GM18499 (cell line): ENCODE measurements at regions not wholly inside any gene's neighbourhood (a gene's known extent, or its start where the extent isn't known, plus 50 kb on each side); places are given as distances from the start of the nearest gene placed in this dataset.
"Not testable (repeated sequence)": the region's sequence is repeated elsewhere in the genome, so short reads cannot be mapped to it uniquely, and the experiment has no call there.

Experiments used
- ATAC-seq: cut with Tn5 transposase; IDR thresholded peaks from one replicate; pipeline ENCODE4 v1.9.1; 2021; ENCODE audit warnings: moderate number of reproducible peaks; ENCODE audit not compliant: insufficient read depth, unreplicated experiment

DNA sequence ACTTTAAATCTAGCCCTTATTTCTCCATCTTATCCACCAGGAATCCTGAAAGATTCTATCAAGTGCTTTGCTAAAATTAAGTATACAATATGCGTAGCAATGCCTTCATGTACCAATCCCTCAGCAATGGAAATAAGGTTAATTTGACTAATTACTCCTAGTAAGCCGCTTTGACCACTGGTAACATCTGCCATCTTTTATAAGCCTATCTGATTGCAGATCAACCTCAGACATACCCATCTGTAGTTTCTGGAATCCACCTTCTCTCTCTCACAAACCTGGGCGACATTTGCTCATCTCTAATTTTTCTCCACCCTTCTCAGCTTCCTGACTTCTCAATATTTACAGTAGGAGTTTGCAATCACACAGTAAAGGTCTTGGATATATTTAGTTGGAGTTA lies 138.8 kb upstream of the CRHR1 start:
- ATAC-seq, result no peak

DNA sequence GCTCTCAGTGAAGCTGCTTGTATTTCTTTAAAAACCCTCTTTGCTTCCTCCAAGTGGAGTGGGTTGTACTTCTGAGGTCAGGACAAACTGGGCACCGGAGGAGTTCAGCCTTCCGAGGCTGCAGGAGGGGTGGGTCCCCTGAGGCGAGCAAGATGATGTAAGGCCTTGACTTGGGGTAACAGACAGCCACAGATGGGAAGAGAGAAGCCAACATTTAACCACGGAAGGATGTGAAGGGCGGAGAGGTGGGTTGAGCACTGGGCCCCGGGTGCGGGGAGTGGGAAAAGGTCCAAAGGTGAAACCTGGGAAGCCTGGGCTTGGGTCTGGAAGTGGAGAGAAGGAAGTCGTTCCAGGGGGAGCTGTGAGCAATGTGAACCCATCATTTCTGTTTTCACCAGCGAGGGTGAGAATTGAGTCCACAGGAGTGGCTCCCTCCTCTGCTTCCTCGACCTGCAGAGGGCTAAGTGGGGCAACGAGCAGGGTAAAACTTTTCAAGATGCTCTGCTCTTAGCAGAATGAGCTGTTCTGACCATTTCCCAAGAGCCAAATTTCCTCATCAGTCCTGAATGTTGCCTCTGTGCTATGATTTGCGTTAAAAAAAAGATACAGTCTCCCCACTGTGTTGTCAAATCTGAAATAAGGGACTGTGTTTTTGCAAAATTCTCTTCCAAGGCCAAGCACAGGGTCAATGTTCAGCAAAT lies 137.7 kb upstream of the CRHR1 start:
- ATAC-seq, result no peak

DNA sequence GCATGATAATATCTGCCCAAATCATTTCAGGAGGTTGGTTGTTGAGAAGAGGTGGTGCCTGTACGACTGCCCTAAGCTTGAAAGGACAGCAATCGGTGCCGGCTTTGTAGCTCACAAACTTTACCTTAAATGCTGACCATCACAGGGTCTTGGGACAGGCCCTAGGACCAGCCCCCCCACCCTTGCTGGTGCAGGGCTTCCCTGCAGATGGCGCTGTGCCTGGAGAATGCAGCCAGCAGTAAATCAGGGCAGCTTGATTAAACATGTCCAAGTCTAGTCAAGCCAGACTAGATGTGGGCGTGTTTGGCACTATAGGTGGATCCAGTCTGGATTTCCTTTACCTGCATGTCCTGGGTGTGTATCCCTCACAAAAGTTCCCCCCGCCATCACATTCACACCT lies 135.5 kb upstream of the CRHR1 start:
- no peak for ATAC-seq

DNA sequence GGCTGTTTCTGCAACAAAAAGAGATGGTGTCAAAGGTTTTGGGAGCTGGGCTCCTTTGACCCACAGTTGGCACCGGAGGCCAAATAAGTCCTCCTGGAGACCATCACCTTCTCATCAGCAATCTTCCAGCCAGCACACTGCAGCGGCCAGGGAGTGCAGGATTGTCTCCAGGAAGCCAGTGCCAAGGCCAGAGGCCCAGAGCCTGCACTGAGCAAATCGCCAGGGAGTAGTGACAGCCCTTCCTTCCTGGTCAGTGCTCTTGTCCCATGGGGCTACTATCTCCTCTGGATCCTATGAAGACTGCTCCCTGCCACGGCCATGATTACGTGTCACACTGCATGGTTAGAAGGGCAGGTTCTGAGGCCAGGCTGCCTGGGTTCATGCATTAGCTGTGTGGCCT lies 134.3 kb upstream of the CRHR1 start:
- ATAC-seq, result no peak

- no peak for ATAC-seq
Measured at GRCh38 chr17:45650561-45650960, 133.6 kb upstream of the CRHR1 start.

GRCh38 chr17:45651145-45651709 lies 132.9 kb upstream of the CRHR1 start:
- no peak for ATAC-seq

- no peak for ATAC-seq
Measured at GRCh38 chr17:45653616-45654015, 130.5 kb upstream of the CRHR1 start.

DNA sequence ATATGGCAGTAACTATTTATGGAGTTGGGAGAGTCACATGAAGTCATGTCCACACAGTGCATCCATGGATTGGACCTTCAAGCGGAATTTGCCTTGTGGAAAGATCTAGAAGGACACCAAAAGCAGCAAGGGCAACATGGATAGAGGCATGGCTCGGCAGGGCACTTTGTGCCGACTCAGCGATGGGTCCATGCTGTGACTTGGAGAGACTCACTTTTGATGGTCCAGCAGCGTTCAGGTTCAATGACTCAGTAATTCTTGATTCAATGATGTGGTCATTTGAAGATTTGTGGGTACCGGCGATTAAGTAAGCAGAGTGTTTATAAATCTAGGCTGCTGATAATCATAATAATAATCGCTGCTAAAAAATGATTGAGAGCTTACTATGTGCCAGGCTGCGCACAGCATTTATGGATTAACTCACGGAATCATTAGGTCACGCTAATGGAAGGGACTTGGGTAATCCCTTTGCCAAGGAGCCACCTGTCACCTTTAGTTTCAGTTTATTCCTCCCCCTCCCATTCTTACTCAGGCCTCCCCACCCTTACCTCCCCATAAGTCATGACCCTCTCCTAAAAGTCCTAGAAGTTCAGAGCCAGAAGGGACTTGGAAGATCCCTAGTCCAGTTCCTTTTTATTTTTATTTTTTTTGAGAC lies 127.5 kb upstream of the CRHR1 start:
- no peak for ATAC-seq

DNA sequence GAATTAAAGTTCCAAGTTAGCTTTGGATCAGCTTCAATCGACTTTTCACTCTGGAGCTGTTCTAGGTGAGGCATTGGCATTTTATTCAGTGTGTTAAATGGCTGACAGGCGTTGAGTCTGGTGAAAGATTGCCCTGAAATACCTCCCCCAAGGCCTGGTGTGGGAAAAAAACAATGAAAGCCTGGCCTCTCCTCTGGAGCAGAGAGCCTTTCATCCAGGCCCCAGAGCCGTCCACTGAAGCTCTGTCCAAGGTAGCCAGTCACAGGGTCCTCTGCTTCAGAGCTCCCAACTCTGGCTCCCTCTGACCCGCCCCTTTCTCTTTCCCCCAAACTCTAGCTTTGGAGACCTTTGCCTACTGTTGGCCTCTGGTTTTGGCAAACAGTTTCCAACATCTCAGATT lies 123.6 kb upstream of the CRHR1 start:
- ATAC-seq, result no peak

DNA sequence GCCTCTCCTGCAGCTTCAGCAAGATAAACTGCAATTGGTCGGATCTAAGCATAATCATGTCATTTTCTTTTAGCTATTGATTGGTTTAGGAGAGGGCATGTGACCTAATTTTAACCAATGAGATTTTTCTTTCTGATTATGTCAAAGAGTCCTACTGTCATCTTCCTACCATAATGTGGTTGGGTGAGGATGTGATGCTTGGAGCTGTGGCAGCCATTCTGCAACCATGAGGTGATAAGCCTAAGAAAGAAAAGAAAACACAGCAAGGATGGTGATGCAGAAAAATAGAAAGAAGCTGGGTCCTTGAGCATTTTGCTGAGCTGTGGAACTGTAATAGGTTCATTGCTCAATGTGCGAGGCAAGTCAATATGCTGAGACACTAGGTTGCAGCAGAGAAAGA lies 121.7 kb upstream of the CRHR1 start:
- ATAC-seq, result no peak

DNA sequence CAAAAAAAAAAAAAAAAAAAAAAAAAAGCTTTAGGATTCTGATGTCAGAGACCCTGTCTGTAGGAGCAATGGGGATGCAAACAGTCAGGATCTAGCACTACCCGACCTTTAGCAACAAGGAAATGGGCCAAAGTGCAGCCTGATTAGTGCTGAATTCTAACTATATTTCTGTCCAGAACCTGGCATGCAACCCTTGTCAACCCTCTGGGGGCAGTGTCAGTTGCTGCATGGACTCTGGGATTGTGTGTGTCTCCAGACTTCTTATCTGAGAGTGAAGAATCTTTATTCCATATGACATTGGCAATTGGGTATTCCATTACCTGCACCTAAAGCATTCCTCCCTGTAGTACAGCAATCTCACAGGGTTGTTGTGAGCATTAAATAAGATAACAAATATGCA lies 120.3 kb upstream of the CRHR1 start:
- no peak for ATAC-seq

DNA sequence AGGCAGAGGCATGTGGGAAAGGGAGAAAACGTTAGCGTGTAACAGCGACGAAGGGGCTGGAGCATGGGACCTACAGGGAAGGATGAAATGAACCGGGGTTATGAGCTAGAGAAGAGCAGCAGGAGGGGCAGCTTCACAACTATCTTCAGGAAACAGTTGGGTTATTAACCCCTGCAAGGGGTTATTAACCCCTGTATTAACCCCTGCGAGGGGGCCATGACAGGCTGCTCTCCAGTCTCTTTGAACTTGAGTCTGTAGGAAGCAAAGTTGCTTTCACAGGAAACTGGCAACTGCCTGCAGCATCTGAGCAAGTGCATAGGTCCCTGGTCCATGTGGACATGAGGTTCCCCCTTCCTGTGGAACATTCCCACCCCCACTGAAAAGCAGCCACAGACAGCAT lies 119.2 kb upstream of the CRHR1 start:
- ATAC-seq, result no peak

GRCh38 chr17:45666046-45666600 lies 118.0 kb upstream of the CRHR1 start:
- ATAC-seq, result no peak

- ATAC-seq, result no peak
Measured at GRCh38 chr17:45666641-45667040, 117.5 kb upstream of the CRHR1 start.

- no peak for ATAC-seq
Measured at GRCh38 chr17:45667591-45668171, 116.4 kb upstream of the CRHR1 start.

- no peak for ATAC-seq
Measured at GRCh38 chr17:45668316-45668715, 115.8 kb upstream of the CRHR1 start.

- no peak for ATAC-seq
Measured at GRCh38 chr17:45672301-45672700, 111.8 kb upstream of the CRHR1 start.

GRCh38 chr17:45672792-45673191 lies 111.3 kb upstream of the CRHR1 start:
- no peak for ATAC-seq

GRCh38 chr17:45673759-45674158 lies 110.4 kb upstream of the CRHR1 start:
- ATAC-seq, result not testable (repeated sequence)

DNA sequence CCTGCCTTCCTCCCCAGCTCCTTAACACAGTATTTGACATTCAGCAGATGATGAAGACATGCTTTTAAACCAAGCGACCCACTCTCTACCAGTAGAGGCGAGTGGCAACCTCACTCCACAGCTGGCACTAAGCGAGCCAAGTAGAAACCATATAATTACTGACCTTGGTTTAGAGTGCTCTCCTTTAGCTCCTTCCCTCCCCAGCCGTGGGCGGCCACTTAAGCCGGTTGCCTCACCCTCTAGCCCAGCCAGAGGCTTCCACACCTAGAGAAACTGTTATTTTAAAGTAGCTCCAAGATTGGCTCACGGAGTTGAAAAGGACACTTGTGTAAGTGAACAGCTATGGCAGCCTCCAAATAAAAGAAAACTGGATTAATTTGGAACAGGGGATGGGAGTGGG lies 109.1 kb upstream of the CRHR1 start:
- ATAC-seq, result no peak

DNA sequence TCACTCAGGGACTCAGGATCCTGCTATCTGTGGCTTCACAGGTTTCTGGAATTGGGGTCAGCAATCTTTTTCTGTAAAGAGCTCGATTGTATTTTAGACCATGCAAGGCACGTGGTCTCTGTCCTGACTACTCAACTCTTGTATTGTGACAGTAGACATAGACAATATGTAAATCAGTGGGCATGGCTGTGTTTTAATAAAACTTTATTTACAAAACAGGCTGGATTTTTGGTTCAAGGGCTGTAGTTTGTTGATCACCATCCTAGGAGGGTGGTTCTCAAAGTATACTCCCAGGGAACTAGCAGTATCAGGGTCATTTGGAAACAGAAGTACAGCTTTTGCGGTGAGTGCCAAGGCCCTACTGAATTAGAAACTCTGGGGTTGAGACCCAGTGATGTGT lies 108.2 kb upstream of the CRHR1 start:
- ATAC-seq, result no peak
